HepG2 (cell line): ENCODE measurements at regions not wholly inside any gene's neighbourhood (a gene's known extent, or its start where the extent isn't known, plus 50 kb on each side); places are given as distances from the start of the nearest gene placed in this dataset.

ENCODE experiments used
- CHD4 ChIP-seq: fragments of 200-600 bp; sonication (generic); IDR thresholded peaks from 2 replicates; pipeline ENCODE4 v1.7.0; 2017; ENCODE audit warnings: mild to moderate bottlenecking, low read length, borderline replicate concordance
- CREB1 ChIP-seq, 2 experiments: fragments of 450-650 bp in 1 of 2; IDR thresholded peaks; 2 replicates each; pipeline ENCODE4 v1.6.1; 2016 to 2017; ENCODE audit warnings: control low read depth in 1 of 2, mild to moderate bottlenecking in 1 of 2, missing compliant biosample characterization in 1 of 2, missing genetic modification characterization in 1 of 2
- CREM ChIP-seq, 2 experiments: sonication (generic) in 1 of 2; formaldehyde crosslinking in 1 of 2; IDR thresholded peaks; 2 replicates each; pipeline versions ENCODE4 v1.4.0 to v1.6.1; 2016 to 2020; ENCODE audit warnings: antibody characterized with exemption in 1 of 2, mild to moderate bottlenecking in 1 of 2, missing genetic modification reagents in 1 of 2
- EEA1 ChIP-seq: sonication (generic); formaldehyde crosslinking; IDR thresholded peaks from 2 replicates; pipeline ENCODE4 v1.5.1; 2020; ENCODE audit warnings: mild to moderate bottlenecking, missing genetic modification reagents, borderline replicate concordance
- GFI1 ChIP-seq: sonication (generic); formaldehyde crosslinking; IDR thresholded peaks from 2 replicates; pipeline ENCODE4 v1.5.0; 2020; ENCODE audit warnings: missing genetic modification reagents, mild to moderate bottlenecking, borderline replicate concordance
- HMG20A ChIP-seq: IDR thresholded peaks from 2 replicates; pipeline ENCODE4 v1.6.1; 2016; ENCODE audit warnings: borderline replicate concordance
- KLF9 ChIP-seq: IDR thresholded peaks from 2 replicates; pipeline ENCODE4 v1.6.1; 2016; ENCODE audit warnings: low read depth
- MED8 ChIP-seq: sonication (generic); formaldehyde crosslinking; IDR thresholded peaks from 2 replicates; pipeline ENCODE4 v1.8.1; 2023; ENCODE audit warnings: mild to moderate bottlenecking, missing genetic modification reagents; ENCODE audit not compliant: insufficient replicate concordance
- MEIS2 ChIP-seq: sonication (generic); formaldehyde crosslinking; IDR thresholded peaks from 2 replicates; pipeline ENCODE4 v1.9.0; 2021; ENCODE audit warnings: mild to moderate bottlenecking, missing genetic modification reagents
- NFKB2 ChIP-seq: sonication (generic); formaldehyde crosslinking; IDR thresholded peaks from 2 replicates; pipeline ENCODE4 v1.4.0; 2020; ENCODE audit warnings: missing genetic modification reagents, borderline replicate concordance
- RFX3 ChIP-seq: IDR thresholded peaks from 2 replicates; pipeline ENCODE4 v1.6.1; 2016; ENCODE audit warnings: missing biosample characterization, missing genetic modification reagents
- SATB2 ChIP-seq: sonication (generic); formaldehyde crosslinking; IDR thresholded peaks from 2 replicates; pipeline ENCODE4 v1.5.0; 2020; ENCODE audit warnings: missing genetic modification reagents
- ZMAT3 ChIP-seq: sonication (generic); formaldehyde crosslinking; conservative IDR thresholded peaks from 2 replicates; pipeline ENCODE4 v1.7.0; 2021; ENCODE audit warnings: missing genetic modification reagents
- ZNF331 ChIP-seq: sonication (generic); formaldehyde crosslinking; IDR thresholded peaks from 2 replicates; pipeline ENCODE4 v1.4.0; 2020; ENCODE audit warnings: missing genetic modification reagents
- ZNF614 ChIP-seq: IDR thresholded peaks from 2 replicates; pipeline ENCODE4 v1.6.1; 2018; ENCODE audit warnings: missing biosample characterization, missing genetic modification reagents, inconsistent platforms, borderline replicate concordance
- ZNF709 ChIP-seq: sonication (generic); formaldehyde crosslinking; IDR thresholded peaks from 2 replicates; pipeline ENCODE4 v1.5.0; 2020; ENCODE audit warnings: mild to moderate bottlenecking, missing genetic modification reagents
- ZNF737 ChIP-seq: sonication (generic); formaldehyde crosslinking; IDR thresholded peaks from 2 replicates; pipeline ENCODE4 v1.5.0; 2020; ENCODE audit warnings: missing genetic modification reagents, mild to moderate bottlenecking, borderline replicate concordance
- ZNF776 ChIP-seq: sonication (generic); formaldehyde crosslinking; IDR thresholded peaks from 2 replicates; pipeline ENCODE4 v1.4.0; 2020; ENCODE audit warnings: mild to moderate bottlenecking, missing genetic modification reagents
- TF ChIP-seq, protein P1 (sequence below): IDR thresholded peaks from 2 replicates; pipeline ENCODE4 v1.6.1; 2016; ENCODE audit warnings: low read depth
- TF ChIP-seq, protein P2 (sequence below): sonication (generic); formaldehyde crosslinking; IDR thresholded peaks from 2 replicates; pipeline ENCODE4 v1.8.1; 2023; ENCODE audit warnings: mild to moderate bottlenecking, moderate library complexity, missing genetic modification reagents
- TF ChIP-seq, protein P3 (sequence below): sonication (generic); formaldehyde crosslinking; conservative IDR thresholded peaks from 2 replicates; pipeline ENCODE4 v1.4.0; 2020; ENCODE audit warnings: mild to moderate bottlenecking, missing genetic modification reagents, moderate library complexity

DNA sequence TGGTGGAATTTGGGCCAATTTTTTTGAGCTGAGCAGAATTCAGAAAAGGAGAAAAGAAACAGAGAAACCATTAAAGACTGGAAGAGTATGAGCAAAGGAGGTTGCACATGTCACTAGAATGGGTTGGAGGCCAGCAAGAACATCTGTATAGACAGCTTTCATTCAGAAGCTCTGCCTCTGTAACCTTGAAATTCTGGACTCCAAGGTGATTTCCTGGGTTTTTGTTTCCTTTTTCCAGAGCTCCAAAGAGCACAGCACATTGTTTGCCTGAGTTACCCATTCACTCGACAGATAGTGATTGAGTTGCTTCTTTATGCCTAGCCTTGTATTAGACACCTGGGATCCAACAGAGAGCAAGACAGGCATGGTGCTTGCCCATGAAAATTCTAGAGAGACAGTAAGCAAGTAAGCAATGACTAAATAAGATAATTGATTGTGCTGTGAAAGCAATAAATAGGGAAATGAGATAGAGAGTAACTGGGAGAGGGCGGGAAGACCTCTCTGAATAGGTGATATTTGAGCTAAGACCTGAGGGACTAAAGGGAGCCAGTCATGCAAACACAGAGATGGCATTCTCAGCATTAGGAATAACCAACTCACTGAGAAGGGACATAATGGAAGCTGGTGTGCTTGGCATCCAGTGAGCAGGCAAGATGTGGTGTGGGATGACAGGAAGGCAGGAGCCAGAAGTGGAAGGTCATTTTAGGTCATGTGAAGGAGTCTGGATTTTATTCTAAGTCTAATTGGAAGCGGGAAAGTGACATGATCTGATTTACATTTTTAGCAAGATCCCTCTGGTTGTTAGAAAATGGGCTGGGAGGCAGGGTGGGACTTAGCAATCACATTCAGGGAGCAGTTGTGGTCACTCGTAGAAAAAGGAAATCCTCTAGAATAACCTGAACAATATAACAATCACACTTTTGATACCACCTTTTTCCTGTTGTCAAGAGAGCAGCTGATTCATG is 197.5 kb downstream of the HS3ST3A1 start (continued):
- TF ChIP-seq ZNF614 (CRISPR knock-in tag) (0 out of 2 replicates have a peak, but pooled peaks have one; percentile 44), GFI1 (CRISPR knock-in tag) (peak; percentile 79; the same call in 1 of the 2 replicates), MEIS2 (CRISPR knock-in tag) (no peak; the same call in 1 of the 2 replicates), ZNF776 (CRISPR knock-in tag) (no peak), ZMAT3 (CRISPR knock-in tag) (no peak), EEA1 (CRISPR knock-in tag) (no peak), HMG20A (CRISPR knock-in tag) (peak; percentile 77; the same call in 1 of the 2 replicates), MED8 (CRISPR knock-in tag) (peak; percentile 74), CREM (IDR thresholded peaks at IDR 0.05) (peak; percentile 36), CREM (CRISPR knock-in tag; IDR thresholded peaks at IDR 0.05) (no peak), NFKB2 (no peak), ZNF709 (CRISPR knock-in tag) (0 out of 2 replicates have a peak, but pooled peaks have one; percentile 9), CREB1 (IDR thresholded peaks at IDR 0.05) (no peak), CREB1 (CRISPR knock-in tag; IDR thresholded peaks at IDR 0.05) (peak; percentile 44; the same call in 1 of the 2 replicates), ZNF331 (CRISPR knock-in tag) (no peak), KLF9 (CRISPR knock-in tag) (no peak), ZNF737 (CRISPR knock-in tag) (no peak; the same call in 1 of the 2 replicates), CHD4 (peak; percentile 46; the same call in 1 of the 2 replicates), RFX3 (no peak), SATB2 (CRISPR knock-in tag) (0 out of 2 replicates have a peak, but pooled peaks have one; percentile 76)
- TF ChIP-seq, protein P1, sequence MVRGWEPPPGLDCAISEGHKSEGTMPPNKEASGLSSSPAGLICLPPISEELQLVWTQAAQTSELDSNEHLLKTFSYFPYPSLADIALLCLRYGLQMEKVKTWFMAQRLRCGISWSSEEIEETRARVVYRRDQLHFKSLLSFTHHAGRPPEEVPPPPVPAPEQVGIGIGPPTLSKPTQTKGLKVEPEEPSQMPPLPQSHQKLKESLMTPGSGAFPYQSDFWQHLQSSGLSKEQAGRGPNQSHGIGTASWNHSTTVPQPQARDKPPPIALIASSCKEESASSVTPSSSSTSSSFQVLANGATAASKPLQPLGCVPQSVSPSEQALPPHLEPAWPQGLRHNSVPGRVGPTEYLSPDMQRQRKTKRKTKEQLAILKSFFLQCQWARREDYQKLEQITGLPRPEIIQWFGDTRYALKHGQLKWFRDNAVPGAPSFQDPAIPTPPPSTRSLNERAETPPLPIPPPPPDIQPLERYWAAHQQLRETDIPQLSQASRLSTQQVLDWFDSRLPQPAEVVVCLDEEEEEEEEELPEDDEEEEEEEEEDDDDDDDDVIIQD (CRISPR knock-in tag), result peak; percentile 89
- TF ChIP-seq, protein P2, sequence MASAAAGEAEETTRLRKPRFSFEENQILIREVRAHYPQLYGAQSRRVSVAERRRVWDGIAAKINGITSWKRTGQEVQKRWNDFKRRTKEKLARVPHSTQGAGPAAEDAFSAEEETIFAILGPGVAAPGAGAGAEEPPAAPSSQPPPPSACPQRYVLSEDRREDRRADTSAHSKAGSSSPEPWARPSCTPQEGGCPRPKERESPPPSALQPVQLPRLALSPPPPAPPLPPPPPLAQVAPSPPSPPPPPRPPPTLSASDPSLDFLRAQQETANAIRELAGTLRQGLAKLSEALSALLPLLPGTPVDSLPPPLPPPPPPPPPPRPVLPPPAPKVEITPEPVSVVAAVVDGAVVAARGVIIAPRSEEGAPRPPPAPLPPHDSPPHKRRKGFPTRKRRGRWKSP (CRISPR knock-in tag), result 0 out of 2 replicates have a peak, but pooled peaks have one; percentile 40
- TF ChIP-seq, protein P3, sequence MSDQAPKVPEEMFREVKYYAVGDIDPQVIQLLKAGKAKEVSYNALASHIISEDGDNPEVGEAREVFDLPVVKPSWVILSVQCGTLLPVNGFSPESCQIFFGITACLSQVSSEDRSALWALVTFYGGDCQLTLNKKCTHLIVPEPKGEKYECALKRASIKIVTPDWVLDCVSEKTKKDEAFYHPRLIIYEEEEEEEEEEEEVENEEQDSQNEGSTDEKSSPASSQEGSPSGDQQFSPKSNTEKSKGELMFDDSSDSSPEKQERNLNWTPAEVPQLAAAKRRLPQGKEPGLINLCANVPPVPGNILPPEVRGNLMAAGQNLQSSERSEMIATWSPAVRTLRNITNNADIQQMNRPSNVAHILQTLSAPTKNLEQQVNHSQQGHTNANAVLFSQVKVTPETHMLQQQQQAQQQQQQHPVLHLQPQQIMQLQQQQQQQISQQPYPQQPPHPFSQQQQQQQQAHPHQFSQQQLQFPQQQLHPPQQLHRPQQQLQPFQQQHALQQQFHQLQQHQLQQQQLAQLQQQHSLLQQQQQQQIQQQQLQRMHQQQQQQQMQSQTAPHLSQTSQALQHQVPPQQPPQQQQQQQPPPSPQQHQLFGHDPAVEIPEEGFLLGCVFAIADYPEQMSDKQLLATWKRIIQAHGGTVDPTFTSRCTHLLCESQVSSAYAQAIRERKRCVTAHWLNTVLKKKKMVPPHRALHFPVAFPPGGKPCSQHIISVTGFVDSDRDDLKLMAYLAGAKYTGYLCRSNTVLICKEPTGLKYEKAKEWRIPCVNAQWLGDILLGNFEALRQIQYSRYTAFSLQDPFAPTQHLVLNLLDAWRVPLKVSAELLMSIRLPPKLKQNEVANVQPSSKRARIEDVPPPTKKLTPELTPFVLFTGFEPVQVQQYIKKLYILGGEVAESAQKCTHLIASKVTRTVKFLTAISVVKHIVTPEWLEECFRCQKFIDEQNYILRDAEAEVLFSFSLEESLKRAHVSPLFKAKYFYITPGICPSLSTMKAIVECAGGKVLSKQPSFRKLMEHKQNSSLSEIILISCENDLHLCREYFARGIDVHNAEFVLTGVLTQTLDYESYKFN (CRISPR knock-in tag), result peak; percentile 89
